ENCODE measurements at regions not wholly inside any gene's neighbourhood (a gene's known extent, or its start where the extent isn't known, plus 50 kb on each side); places are given as distances from the start of the nearest gene placed in this dataset.
"Not testable (repeated sequence)": the region's sequence is repeated elsewhere in the genome, so short reads cannot be mapped to it uniquely, and the experiment has no call there.

GRCh38 chr6:19714434-19715166 is 122.6 kb upstream of the ID4 start:
- no peak for DNase-seq (ENCODE audit: low spot score)
- TF ChIP-seq CTCF (IDR thresholded peaks at IDR 0.05; ENCODE audit: extremely low read depth, missing control alignments): no peak

GRCh38 chr6:19715167-19715551 is 122.0 kb upstream of the ID4 start:
- no peak for DNase-seq (ENCODE audit: low spot score)
- TF ChIP-seq CTCF (IDR thresholded peaks at IDR 0.05; ENCODE audit: extremely low read depth, missing control alignments): no peak

GRCh38 chr6:19719691-19720128 is 117.5 kb upstream of the ID4 start:
- DNase-seq (ENCODE audit: low spot score): no peak
- TF ChIP-seq CTCF (IDR thresholded peaks at IDR 0.05; ENCODE audit: extremely low read depth, missing control alignments): no peak

GRCh38 chr6:19721766-19722377 is 115.3 kb upstream of the ID4 start:
- DNase-seq (ENCODE audit: low spot score): no peak
- TF ChIP-seq CTCF (IDR thresholded peaks at IDR 0.05; ENCODE audit: extremely low read depth, missing control alignments): no peak

- no peak for DNase-seq (ENCODE audit: low spot score)
- TF ChIP-seq CTCF (IDR thresholded peaks at IDR 0.05; ENCODE audit: extremely low read depth, missing control alignments): no peak
These were observed 114.2 kb upstream of the ID4 start for GRCh38 chr6:19722999-19723398.

- no peak for DNase-seq (ENCODE audit: low spot score)
- no peak for TF ChIP-seq CTCF (IDR thresholded peaks at IDR 0.05; ENCODE audit: extremely low read depth, missing control alignments)
These were observed 113.6 kb upstream of the ID4 start for GRCh38 chr6:19723545-19723944.

GRCh38 chr6:19725436-19725835 is 111.7 kb upstream of the ID4 start:
- DNase-seq (ENCODE audit: low spot score): not testable (repeated sequence)

- TF ChIP-seq CTCF (IDR thresholded peaks at IDR 0.05; ENCODE audit: extremely low read depth, missing control alignments): no peak
- no peak for DNase-seq (ENCODE audit: low spot score)
These were observed 105.9 kb upstream of the ID4 start for GRCh38 chr6:19731282-19731681.

Measured in GM20000 (cell line).